Stimulated activated CD4-positive, alpha-beta T cell treated with anti-CD3 and anti-CD28 coated beads, Interleukin-15, amount 100 ng/mL, for 24 hours (primary cell): ENCODE measurements at regions not wholly inside any gene's neighbourhood (a gene's known extent, or its start where the extent isn't known, plus 50 kb on each side); places are given as distances from the start of the nearest gene placed in this dataset.
A peak's percentile ranks its signal among the peaks of the same experiment; 100 is the strongest.

Experiments
- DNase-seq: peaks from one replicate; pipeline ENCODE4 v3.0.0-alpha.2; 2020

DNA sequence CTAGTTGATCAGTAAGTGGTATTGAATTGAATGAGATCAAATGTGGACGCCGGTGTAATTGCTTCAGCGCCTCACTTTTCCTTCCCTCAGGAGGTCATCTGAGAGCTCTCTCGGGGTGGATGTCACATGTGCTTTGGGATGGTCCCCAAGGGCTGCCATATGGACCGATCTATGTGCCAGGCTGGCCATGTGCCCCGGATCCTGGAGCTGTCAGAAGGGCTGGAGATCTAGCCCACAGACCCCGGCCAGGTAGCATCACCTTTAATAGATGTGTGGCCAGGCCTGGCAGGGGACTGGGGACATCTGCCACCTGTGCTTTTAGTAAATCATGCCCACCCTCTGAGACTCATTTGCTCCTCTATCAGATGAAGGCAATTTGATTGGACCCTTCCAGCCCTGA is 95.3 kb upstream of the CRHR1 start:
- DNase-seq = no peak

GRCh38 chr17:45689451-45689850 is 94.7 kb upstream of the CRHR1 start:
- DNase-seq = no peak

DNA sequence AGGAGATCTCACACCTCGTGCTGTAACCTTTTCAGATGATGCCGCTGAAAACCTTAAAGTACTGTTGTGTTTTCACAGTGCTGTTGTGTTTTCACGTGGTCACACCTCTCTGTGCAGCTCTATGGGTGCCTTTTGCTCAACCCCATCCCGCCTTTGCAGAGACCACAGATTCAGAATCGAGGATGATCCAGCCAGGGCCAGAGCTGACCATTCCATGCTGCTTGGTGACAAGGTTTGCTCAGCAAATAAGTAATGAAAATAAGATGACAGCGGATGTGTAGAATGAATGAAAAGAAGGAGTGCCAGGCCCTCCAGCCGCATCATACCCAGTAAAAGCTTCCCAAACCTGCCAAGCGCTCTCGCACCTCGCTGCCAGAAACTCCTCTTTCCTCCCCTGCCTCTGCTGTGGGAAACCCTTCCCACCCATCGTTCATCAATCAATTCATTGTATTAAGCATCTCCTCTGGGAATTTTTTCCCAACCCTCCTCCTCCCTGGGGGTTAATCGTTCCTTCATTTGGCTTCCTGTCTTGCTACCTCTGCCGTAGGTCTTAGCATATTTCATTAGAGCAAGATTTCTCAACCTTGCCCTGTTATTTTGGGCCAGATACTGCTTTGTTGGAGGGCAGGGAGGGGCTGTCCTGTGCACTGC is 93.4 kb upstream of the CRHR1 start:
- DNase-seq = no peak

GRCh38 chr17:45692661-45693060 is 91.5 kb upstream of the CRHR1 start:
- DNase-seq = no peak

DNA sequence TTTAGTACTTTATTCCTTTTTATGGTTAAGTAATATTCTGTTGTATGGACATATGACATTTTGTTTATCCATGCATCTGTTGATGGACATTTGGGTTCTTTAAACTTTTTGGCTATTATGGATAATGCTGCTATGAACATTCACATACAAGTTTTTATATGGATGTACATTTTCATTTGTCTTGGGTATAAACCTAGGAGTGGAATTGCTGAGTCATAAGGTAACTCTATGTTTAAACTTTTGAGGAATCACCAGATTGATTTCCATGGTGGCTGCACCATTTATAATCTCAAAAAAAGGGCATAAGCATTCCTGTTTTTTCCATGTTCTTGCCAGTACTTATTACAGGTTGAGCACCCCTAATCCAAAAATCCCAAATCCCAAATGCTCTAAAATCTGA is 90.3 kb upstream of the CRHR1 start:
- no peak for DNase-seq

GRCh38 chr17:45696442-45696841 is 87.7 kb upstream of the CRHR1 start:
- no peak for DNase-seq

GRCh38 chr17:45697076-45697475 is 87.0 kb upstream of the CRHR1 start:
- DNase-seq = no peak

DNA sequence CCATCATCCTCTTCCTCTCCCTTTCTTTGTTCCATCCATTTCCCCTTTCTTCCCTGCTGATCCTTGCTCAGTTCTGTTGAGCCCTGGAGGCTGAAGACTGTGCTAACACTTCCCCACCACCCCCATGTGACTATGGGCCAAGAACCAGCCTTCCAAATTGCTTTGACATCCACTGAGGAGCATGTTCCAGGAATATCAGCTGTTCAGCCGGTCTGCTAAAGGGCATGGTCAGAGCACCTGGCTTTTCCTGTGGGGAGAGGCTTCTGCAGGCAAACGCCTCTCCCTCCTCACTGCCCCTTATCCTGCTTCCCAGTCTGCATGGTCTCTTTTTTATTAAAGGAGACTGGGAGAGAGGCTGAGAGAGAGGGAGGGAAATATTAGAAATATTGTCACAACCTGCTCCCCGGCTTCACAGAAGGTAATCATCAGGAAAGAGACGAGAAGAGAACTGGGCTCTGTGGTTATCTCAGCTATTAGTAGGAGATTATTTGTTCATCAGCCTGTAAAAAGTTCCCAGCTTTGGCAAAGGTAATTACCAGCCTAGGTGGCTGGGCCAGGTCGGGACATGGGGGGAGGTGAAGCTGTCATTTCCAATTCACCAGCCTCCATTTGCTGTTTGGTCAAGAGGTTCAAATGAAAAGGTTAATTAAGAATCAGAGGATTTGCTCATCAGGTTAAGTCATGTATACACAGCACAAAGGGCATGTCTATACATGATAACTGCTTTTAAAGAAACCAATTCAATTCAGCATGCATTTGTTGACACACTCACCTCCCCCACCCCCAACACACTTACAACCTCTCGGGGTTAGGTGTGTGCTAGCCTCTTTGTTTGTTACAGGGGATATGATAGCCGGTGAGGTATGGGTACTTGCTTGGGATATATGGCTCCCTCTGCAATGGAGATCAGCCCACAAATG is 83.7 kb upstream of the CRHR1 start:
- DNase-seq = no peak

DNA sequence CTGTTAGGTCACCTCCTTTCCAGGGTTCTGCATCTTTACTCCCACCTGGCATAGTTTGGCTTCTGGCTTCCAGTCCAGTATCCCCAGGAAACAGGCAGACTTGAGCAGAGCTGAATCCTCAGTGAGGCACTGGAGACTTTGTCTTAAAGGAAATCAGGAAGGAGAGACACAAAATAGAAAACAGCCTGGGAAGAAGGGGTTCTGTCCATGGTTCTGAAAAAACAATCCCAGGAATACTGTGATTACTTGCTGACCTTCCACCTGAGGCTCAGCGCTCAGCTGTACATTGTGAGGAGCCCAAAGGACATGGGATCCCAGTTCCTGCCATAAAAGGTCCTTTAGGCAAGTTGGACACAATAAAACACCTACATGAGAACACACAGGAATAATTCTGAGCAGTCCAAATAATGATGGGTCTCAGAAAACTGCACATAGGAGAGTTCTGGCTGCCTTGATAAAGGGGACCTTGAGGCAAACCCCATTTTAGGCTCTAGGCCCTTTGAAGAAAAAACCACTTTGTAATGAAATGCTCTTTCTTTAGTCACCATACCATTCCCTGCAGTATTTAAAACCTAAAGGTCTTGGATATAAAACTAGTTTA is 81.4 kb upstream of the CRHR1 start:
- DNase-seq = no peak

DNA sequence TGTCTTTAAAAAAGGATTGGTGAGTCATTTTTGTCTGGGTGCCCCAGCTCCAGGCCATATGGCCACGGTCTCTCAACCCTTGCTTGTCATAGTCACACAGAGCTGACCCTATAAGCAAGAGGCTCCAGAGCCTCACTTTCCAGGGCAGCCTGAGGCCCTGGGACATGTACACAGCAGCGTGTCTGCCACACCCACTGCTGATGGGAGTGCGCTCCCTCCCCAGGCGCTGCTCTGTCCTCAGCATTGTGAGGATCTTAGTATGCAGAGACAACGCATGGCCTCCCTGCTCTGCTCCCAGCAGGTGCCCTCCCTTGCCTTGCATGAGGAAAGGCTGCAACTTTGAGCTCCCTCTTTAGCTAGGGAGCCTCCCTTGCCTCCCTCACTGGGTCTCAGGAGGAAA is 80.8 kb upstream of the CRHR1 start:
- DNase-seq = no peak

DNA sequence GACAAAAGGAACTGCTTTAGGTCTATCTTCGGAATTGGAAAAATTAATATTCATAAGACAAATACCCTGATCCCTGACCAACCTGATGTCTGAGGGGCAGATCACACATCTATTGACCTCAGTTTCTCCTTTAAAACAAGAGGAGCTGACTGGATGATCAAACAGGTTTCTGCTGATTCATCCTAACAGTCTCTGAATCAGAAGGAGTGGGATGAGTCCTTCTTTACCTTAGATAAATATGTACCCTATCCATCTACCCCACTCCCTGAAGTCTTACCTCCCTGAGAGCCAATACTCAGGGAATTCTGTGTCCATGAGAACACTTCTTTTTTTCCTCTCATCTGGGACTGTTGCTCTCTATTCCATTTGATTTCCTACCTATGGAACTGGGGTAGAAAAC is 80.3 kb upstream of the CRHR1 start:
- DNase-seq = no peak

GRCh38 chr17:45704251-45704650 is 79.9 kb upstream of the CRHR1 start:
- no peak for DNase-seq

GRCh38 chr17:45705123-45706009 is 78.8 kb upstream of the CRHR1 start:
- peak; percentile 11 for DNase-seq

DNA sequence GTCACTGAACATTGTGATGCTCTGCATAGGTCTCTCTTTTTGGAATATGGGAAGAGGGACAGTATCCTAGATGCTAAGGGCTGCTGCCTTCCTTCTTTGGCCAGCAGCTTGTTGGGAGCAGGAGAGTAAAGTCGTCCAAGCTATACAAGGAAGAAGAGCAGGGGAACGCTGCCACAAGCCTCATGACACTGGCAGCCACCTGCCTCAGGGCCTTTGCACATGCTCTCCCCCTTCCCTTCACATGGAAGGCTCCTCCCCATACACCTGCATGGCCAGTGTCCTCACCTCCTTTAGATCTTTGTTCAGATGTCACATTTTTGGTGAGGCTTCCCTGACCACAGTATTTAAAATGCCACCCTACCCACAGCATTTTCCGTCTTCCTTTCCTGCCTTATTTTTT is 78.1 kb upstream of the CRHR1 start:
- DNase-seq = no peak

DNA sequence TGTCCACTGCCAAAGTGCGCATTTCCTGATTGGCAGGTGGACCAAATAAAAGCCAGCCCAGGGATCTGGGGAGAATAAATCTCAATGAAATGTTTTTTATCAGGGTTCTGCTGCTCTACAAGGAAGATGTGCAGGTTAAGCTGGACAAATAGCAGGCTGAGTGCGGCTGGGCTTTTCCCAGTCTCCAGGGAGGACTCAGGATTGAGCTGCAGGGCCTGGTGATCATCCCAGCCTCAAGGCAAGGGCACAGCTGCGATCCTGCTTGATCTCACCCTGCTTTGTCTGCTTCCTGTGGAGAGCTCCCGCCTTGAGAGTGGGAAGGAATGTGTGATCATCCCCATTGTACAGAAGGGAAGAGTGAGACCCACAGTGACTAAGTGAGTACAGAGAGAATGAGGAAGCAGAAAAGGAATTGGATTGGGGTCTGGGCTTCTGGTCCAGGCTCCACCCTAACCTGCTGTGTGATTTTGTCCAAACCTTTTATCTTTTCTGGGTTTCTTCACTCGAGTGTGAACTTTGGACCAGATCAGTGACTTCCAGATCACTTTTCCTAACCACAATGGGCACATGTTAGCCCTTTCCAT is 75.3 kb upstream of the CRHR1 start:
- no peak for DNase-seq

GRCh38 chr17:45709728-45710288 is 74.3 kb upstream of the CRHR1 start:
- DNase-seq = no peak

DNA sequence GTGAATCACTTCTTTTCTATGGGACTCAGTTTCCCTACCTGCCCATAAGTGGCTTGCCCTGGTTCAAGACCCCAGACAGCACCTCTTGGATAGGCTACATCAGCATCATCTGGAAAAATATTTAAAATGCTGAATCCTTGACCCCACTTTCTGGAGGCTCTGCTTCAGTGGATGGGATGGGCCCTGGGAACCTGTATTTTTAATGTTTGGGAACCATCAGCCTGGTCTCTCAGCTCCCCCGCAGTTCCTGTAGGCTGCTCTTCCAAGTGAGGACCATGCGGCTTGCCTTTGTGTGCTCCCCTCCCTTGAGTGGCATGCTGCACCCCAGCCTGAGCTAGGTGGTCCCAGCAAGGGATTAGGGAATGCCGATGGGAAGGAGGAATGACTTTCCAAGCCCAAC is 68.3 kb upstream of the CRHR1 start:
- no peak for DNase-seq

DNA sequence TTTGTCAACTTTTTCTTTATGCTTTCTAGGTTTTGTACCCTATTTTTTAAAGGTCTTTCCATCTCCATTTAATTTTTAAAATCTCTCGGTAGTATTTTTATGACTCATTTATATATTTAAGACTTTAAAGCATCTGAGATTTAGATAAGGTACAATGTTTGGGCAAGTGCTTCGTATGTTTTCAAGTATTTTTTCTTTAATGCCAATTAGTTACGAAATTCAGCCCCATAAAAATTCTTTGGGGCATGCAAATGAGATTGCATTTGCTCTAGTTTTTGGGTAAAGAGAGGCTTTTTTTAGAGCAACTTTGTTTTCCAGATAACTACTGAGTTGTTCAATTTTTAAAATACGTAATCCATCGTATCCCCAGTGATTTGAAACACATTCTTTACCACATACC is 65.3 kb upstream of the CRHR1 start:
- no peak for DNase-seq

DNA sequence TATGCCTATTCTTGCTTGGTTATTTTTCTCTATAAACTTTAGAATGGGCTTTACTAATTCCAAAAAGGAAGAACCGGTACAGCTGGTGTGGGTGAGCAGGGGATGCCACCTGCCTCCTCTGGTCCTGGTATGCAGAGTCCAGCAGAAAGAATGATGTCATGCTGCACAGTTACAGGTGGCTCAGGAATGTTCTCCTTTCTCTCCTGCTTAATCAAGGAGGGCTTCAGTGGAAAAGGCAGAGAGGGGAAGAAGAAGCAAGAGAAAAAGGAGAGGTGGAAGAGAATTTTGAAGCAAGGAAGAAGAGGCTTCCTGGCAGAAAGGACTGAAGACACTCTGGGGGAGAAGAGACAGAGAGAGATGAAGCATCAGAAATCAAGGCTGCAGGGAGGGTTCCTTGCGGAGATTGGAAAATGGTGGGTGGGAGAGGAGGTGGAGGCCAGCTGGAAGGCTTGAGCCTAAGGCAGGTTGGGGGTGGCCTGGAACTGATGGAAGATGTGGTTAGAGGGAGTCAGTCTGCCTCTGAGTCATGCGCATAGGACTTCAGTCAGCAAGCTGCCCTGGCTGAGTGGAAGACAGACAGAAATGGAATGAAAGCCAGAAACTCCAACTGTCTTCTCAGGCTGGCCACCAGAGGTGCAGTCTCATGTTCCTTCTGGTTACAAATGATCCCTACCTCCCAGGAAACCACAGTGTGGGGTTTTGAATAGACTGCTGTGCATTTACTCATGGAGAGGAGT is 64.6 kb upstream of the CRHR1 start:
- DNase-seq = peak; percentile 4

DNA sequence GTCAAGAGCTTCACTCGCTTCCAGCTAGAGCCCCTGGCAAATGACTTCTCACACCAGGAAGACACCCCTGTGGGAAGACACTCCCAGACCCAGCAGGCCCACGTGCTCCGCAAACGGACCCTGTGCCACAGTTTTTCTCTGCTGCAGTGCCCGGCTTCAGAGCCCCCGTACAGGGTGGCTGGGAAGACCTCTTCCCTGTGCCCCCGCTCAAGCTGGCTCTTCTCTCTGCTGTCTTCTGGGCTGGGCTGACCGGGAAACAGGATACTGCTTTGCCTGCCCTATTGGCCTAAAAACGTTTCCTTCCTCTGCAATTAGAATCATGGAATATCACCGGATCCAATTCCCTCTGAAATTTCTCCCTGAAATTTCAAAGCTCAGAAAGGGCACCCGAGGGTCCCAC is 63.7 kb upstream of the CRHR1 start:
- no peak for DNase-seq

- no peak for DNase-seq
Observed at GRCh38 chr17:45722161-45722560, 62.0 kb upstream of the CRHR1 start.
